BLaER1 treated with 17β-estradiol and CSF1 and Interleukin-3, amounts not matched to agents 10 nM and 100 nM (cell line): ENCODE measurements at regions not wholly inside any gene's neighbourhood (a gene's known extent, or its start where the extent isn't known, plus 50 kb on each side); places are given as distances from the start of the nearest gene placed in this dataset.
"Not testable (repeated sequence)": the region's sequence is repeated elsewhere in the genome, so short reads cannot be mapped to it uniquely, and the experiment has no call there.

Experiments used
- H3K27ac ChIP-seq, 11 experiments: shearing (Covaris generic); formaldehyde crosslinking; 2 replicates each; pipeline ENCODE4 v1.8.1; 2022
- H3K27me3 ChIP-seq, 11 experiments: shearing (Covaris generic); formaldehyde crosslinking; 2 replicates each; pipeline ENCODE4 v1.8.1; 2022
- H3K36me3 ChIP-seq, 11 experiments: shearing (Covaris generic); formaldehyde crosslinking; 2 replicates each; pipeline ENCODE4 v1.8.1; 2022
- H3K4me1 ChIP-seq, 10 experiments: shearing (Covaris generic); formaldehyde crosslinking; 2 replicates each; pipeline ENCODE4 v1.8.1; 2022
- H3K4me2 ChIP-seq, 11 experiments: shearing (Covaris generic); formaldehyde crosslinking; 2 replicates each; pipeline ENCODE4 v1.8.1; 2022
- H3K4me3 ChIP-seq, 10 experiments: shearing (Covaris generic); formaldehyde crosslinking; 2 replicates each; pipeline ENCODE4 v1.8.1; 2022
- H3K9ac ChIP-seq, 11 experiments: shearing (Covaris generic); formaldehyde crosslinking; 2 replicates each; pipeline ENCODE4 v1.8.1; 2022
- H3K9me3 ChIP-seq, 11 experiments: shearing (Covaris generic); formaldehyde crosslinking; replicated peaks in 1 of 11; 2 replicates each; pipeline ENCODE4 v1.8.1; 2022
- H4K20me1 ChIP-seq, 11 experiments: shearing (Covaris generic); formaldehyde crosslinking; 2 replicates each; pipeline ENCODE4 v1.8.1; 2022
- Cebpa-rat ChIP-seq, 11 experiments: shearing (Covaris generic); IDR thresholded peaks; 2 replicates each; pipeline ENCODE4 v1.8.1; 2022

GRCh38 chr2:236993286-236993685 is 92.4 kb upstream of the COPS8 start:
- Histone ChIP-seq H3K27me3 (no peaks in the 10 kb centered on the region), H3K4me1 (peaks cover 18 to 60% (median 44%) of the 10 kb centered on the region in 10 experiments), H3K4me2 (peak overlapping the region; percentile 18 to 76 (median 60); a peak in 19 of 22 replicates), H3K9me3 (peaks cover 5 to 22% (median 15%) of the 10 kb centered on the region in 11 experiments; a peak in 19 of 22 replicates), H3K36me3 (no peaks in the 10 kb centered on the region), H3K27ac (no peak overlapping the region), H3K9ac (no peak overlapping the region), H3K4me3 (no peak overlapping the region), H4K20me1 (no peaks in the 10 kb centered on the region)
- TF ChIP-seq Cebpa-rat (IDR thresholded peaks at IDR 0.05): no peak

- Histone ChIP-seq H3K9me3 (peaks cover 15 to 31% (median 23%) of the 10 kb centered on the region in 11 experiments), H3K36me3 (no peaks in the 10 kb centered on the region), H3K27ac (no peak overlapping the region), H3K4me3 (no peak overlapping the region), H3K9ac (no peak overlapping the region), H3K27me3 (no peaks in the 10 kb centered on the region), H4K20me1 (no peaks in the 10 kb centered on the region), H3K4me1 (peaks cover 8 to 60% (median 33%) of the 10 kb centered on the region in 10 experiments), H3K4me2 (peak overlapping the region in 9 of 11 experiments; percentile 25 to 76 (median 61); a peak in 17 of 22 replicates)
- TF ChIP-seq Cebpa-rat (IDR thresholded peaks at IDR 0.05): no peak
These were observed 91.3 kb upstream of the COPS8 start for GRCh38 chr2:236994361-236994760.

GRCh38 chr2:236997069-236997715 is 88.5 kb upstream of the COPS8 start:
- Histone ChIP-seq H3K36me3 (no peaks in the 10 kb centered on the region), H3K27ac (no peak overlapping the region), H3K27me3 (no peaks in the 10 kb centered on the region), H3K9ac (no peak overlapping the region), H4K20me1 (no peaks in the 10 kb centered on the region), H3K9me3 (peaks cover 12 to 28% (median 21%) of the 10 kb centered on the region in 11 experiments; a peak in 20 of 22 replicates), H3K4me3 (no peak overlapping the region), H3K4me1 (peaks cover 5 to 88% (median 49%) of the 10 kb centered on the region in 10 experiments; a peak in 19 of 20 replicates), H3K4me2 (peak overlapping the region in 1 of 11 experiments; percentile 19; a peak in 3 of 22 replicates)
- TF ChIP-seq Cebpa-rat (IDR thresholded peaks at IDR 0.05): no peak

- Histone ChIP-seq H3K4me2 (peak overlapping the region in 3 of 11 experiments; percentile 11 to 31 (median 19); a peak in 4 of 22 replicates), H3K27me3 (no peaks in the 10 kb centered on the region), H3K27ac (no peak overlapping the region), H3K9me3 (peaks cover 11 to 25% (median 21%) of the 10 kb centered on the region in 11 experiments; a peak in 19 of 22 replicates), H4K20me1 (no peaks in the 10 kb centered on the region), H3K4me1 (peaks cover 5 to 93% (median 55%) of the 10 kb centered on the region in 10 experiments; a peak in 19 of 20 replicates), H3K9ac (no peak overlapping the region), H3K4me3 (no peak overlapping the region), H3K36me3 (no peaks in the 10 kb centered on the region)
- TF ChIP-seq Cebpa-rat (IDR thresholded peaks at IDR 0.05): no peak
These were observed 87.5 kb upstream of the COPS8 start for GRCh38 chr2:236998236-236998635.

GRCh38 chr2:236998758-236999157 is 86.9 kb upstream of the COPS8 start:
- Histone ChIP-seq H3K4me2 (peak overlapping the region in 1 of 11 experiments; percentile 1; a peak in 1 of 22 replicates), H3K4me1 (peaks cover 1 to 93% (median 54%) of the 10 kb centered on the region in 10 experiments; a peak in 19 of 20 replicates), H3K27ac (no peak overlapping the region), H3K36me3 (no peaks in the 10 kb centered on the region), H3K9me3 (peaks cover 11 to 28% (median 21%) of the 10 kb centered on the region in 11 experiments; a peak in 19 of 22 replicates), H3K27me3 (no peaks in the 10 kb centered on the region), H3K4me3 (no peak overlapping the region), H4K20me1 (no peaks in the 10 kb centered on the region), H3K9ac (no peak overlapping the region)
- TF ChIP-seq Cebpa-rat (IDR thresholded peaks at IDR 0.05): no peak

GRCh38 chr2:237000481-237000880 is 85.2 kb upstream of the COPS8 start:
- no peaks in the 10 kb centered on the region for H4K20me1 ChIP-seq
- no peak overlapping the region for H3K4me3 ChIP-seq
- TF ChIP-seq Cebpa-rat (IDR thresholded peaks at IDR 0.05): no peak
- H3K27me3 ChIP-seq: no peaks in the 10 kb centered on the region
- no peak overlapping the region for H3K9ac ChIP-seq
- H3K27ac ChIP-seq: peak overlapping the region in 1 of 11 experiments; percentile 4; a peak in 1 of 22 replicates
- H3K4me1 ChIP-seq: peaks cover 0 to 88% (median 50%) of the 10 kb centered on the region in 10 experiments; a peak in 16 of 20 replicates
- peaks cover 11 to 42% (median 32%) of the 10 kb centered on the region in 11 experiments; a peak in 19 of 22 replicates for H3K9me3 ChIP-seq
- H3K4me2 ChIP-seq: peak overlapping the region in 5 of 11 experiments; percentile 3 to 74 (median 36); a peak in 9 of 22 replicates
- no peaks in the 10 kb centered on the region for H3K36me3 ChIP-seq

- H4K20me1 ChIP-seq, H3K27me3 ChIP-seq, H3K4me3 ChIP-seq, H3K27ac ChIP-seq, H3K36me3 ChIP-seq, H3K9ac ChIP-seq, H3K4me2 ChIP-seq: not testable (repeated sequence)
- Histone ChIP-seq H3K9me3 (peaks cover 0 to 23% (median 15%) of the 10 kb centered on the region in 11 experiments; a peak in 15 of 22 replicates), H3K4me1 (peaks cover 0 to 45% (median 34%) of the 10 kb centered on the region in 10 experiments; a peak in 16 of 20 replicates)
These were observed 80.3 kb upstream of the COPS8 start for GRCh38 chr2:237005341-237005740.

- Histone ChIP-seq H3K4me1 (no peaks in the 10 kb centered on the region), H3K4me2 (no peak overlapping the region), H4K20me1 (no peaks in the 10 kb centered on the region), H3K27me3 (no peaks in the 10 kb centered on the region), H3K9ac (no peak overlapping the region), H3K9me3 (peaks cover 0 to 11% (median 6%) of the 10 kb centered on the region in 11 experiments; a peak in 7 of 22 replicates), H3K4me3 (no peak overlapping the region), H3K36me3 (no peaks in the 10 kb centered on the region), H3K27ac (no peak overlapping the region)
- TF ChIP-seq Cebpa-rat (IDR thresholded peaks at IDR 0.05): no peak
These were observed 74.4 kb upstream of the COPS8 start for GRCh38 chr2:237011206-237011795.

- no peaks in the 10 kb centered on the region for H3K36me3 ChIP-seq
- H3K27me3 ChIP-seq: no peaks in the 10 kb centered on the region
- no peak overlapping the region for H3K4me3 ChIP-seq
- H3K9me3 ChIP-seq: peaks cover 0 to 12% (median 6%) of the 10 kb centered on the region in 11 experiments; a peak in 7 of 22 replicates
- H3K4me1 ChIP-seq: no peaks in the 10 kb centered on the region
- H3K4me2 ChIP-seq: no peak overlapping the region
- no peaks in the 10 kb centered on the region for H4K20me1 ChIP-seq
- no peak for TF ChIP-seq Cebpa-rat (IDR thresholded peaks at IDR 0.05)
- H3K9ac ChIP-seq: no peak overlapping the region
- no peak overlapping the region for H3K27ac ChIP-seq
These were observed 73.7 kb upstream of the COPS8 start for GRCh38 chr2:237012004-237012403.
